NCI-H524 (cell line): ENCODE measurements at regions not wholly inside any gene's neighbourhood (a gene's known extent, or its start where the extent isn't known, plus 50 kb on each side); places are given as distances from the start of the nearest gene placed in this dataset.
"Not testable (repeated sequence)": the region's sequence is repeated elsewhere in the genome, so short reads cannot be mapped to it uniquely, and the experiment has no call there.

Experiments
- DNase-seq, 2 experiments: peaks; one replicate each; lab custom pipeline; 2025; lab: John Stamatoyannopoulos, UW

DNA sequence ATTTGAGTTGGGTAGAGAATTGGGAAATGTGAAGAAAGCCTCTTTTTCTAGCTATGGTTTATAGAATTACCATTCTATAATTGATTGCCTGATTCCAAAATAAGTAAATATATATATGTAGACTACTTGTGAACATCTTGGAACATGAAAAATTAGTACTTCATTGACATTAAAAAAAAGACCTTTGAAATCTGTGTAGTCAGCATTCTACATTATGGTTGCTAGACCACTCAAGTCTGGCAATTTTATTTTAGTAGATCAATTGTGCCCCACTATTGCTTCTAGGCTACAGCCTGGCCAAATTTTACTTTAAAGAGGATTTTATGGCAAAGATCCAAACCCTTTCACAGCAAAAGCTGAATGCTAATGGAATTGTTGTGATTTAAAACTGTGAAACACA, 279.8 kb downstream of the IKZF2 start:
- no peak for DNase-seq

DNA sequence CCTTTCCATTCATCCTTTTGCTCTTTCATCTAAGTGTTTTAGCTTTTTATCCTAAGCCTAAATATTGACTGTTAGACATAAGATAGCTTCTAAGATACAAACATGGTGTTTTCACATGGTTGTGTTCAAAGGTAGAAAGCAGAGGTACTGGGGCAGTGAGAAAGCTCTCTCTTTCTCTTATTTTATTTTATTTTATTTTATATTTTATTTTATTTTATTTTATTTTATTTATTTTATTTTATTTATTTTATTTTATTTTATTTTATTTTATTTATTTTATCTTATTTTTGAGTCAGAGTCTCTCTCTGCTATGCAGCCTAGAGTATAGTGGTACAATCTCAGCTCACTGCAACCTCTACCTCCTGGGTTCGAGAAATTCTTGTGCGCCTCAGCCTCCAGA, 287.2 kb downstream of the IKZF2 start:
- no peak for DNase-seq

DNA sequence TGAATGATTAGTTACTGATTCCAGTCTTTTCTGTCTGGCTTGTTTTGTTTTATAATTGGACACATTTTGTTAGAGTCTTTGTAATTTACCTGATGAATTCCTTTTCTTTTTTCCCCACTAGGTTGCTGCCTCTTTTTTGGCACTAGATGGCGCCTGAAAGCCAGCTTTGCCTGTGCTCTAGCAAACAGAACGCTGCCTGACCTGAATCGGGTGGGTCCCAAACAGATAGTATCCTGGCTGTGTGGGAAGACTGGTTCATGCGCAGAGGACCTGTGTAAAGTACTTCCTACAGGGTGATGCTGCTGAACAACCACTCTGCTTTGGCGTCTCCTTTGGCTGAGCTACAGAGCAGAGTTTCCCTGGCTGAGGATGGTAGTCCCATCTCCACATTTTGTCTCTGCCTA, 288.2 kb downstream of the IKZF2 start:
- peak; percentile 3 to 44 for DNase-seq

DNA sequence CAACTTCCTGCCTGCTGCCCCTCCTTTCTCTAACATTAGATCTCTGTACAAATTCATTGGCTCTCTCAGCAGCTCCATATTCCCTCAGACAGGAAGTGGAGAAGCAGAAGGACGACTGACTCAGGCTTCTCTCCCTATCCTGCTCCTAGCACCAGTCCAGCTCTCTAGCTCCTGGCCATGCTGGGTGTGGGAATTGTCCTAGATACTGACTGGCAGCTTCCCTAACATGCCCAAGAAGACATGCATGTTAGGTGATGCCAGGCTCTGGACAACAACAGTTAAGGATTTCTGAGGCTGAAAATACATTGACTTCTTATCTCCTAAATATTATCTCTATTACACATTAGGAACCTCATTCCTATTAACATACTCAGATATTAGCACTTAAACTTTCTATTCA, 292.9 kb downstream of the IKZF2 start:
- DNase-seq: no peak

DNA sequence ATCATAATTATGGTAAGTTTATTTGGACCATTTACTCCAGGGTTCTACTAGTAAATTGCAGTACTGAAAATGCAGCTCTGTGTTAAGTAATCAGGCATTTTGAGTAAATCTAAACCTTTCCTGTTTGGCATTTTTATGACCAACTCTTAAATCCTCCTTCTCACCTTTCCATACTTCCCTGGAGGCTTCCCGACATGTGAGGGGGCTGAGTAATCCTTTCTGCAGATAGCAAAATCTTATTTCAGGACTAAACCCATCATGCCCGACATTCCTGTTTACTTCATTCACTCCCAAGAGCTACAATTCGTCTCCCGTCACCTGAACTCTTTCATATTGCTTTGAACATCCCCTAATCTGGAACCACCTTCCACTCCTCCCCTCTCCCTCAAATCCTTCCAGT, 296.6 kb downstream of the IKZF2 start:
- no peak for DNase-seq

DNA sequence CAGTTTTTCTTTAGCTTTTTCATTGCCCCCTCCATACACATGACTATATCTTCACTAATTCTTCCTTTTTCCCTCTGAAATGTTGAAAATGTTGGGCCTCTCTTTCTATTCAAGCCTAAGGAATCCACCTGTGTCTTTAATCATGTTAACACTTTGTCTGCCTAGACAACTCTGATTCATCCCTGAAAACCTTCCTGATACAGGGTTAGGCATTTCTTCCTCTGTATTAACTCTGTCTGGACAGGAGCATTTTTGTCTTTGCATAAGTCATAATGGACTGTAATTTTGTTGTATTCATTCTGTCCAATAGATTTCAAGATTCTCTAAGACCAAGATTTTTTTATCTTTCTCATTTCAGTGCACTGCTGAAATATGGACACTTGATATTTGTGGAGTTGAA, 297.3 kb downstream of the IKZF2 start:
- DNase-seq: no peak

DNA sequence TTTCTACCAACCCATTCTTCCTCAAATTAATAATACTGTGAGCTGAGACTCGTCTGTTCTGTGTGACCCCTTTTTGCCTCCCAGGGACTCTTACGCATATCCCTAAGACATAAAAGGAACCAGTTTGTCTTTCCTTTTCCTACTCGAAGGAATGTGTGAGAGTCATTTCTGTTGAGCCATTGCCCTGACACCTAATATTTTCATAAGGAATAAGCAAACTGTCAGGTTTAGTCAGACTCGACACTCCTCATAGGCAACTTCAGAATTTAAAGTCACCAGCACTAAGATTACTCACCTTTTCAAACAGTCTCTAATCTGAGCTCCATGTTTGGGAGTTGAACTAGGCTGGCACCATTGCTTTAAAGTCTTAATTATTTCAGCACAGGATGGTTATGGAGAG, 305.5 kb downstream of the IKZF2 start:
- DNase-seq: no peak

DNA sequence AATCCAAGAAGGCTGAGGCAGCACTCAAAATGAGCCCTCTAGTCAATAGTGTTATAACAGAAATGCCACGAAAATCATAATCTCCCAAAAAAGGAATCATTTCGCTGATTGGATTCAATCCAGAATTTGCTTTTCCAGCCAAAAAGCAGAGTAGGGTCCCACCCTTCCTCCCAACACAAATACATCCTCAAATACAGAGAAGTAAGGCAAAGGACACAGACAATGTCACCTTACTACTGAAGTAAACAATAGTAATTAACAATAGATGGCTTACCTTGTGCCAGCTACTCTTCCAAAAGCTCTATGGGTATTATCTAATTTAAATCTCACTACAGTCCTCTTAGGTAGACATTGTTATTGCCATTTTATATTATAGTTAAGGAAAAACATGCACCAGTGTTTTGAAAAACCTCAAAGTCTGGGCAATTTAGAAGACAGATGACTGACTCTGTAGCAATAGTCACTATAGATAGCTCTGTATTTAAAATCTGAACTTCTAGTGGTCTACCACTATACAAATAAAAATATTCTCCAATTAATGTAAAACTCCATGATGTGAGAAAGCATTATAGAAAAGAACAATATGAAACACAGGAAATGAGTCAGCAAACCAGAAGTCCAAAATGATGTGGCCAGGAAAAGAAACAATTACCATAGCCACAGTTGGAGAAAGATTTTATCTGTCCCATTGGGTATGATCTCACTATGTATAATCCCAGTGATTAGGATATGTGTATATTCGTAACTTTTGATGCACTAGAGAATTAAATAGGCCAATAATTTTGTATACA, 305.0 kb upstream of the ERBB4 start:
- no peak for DNase-seq

DNA sequence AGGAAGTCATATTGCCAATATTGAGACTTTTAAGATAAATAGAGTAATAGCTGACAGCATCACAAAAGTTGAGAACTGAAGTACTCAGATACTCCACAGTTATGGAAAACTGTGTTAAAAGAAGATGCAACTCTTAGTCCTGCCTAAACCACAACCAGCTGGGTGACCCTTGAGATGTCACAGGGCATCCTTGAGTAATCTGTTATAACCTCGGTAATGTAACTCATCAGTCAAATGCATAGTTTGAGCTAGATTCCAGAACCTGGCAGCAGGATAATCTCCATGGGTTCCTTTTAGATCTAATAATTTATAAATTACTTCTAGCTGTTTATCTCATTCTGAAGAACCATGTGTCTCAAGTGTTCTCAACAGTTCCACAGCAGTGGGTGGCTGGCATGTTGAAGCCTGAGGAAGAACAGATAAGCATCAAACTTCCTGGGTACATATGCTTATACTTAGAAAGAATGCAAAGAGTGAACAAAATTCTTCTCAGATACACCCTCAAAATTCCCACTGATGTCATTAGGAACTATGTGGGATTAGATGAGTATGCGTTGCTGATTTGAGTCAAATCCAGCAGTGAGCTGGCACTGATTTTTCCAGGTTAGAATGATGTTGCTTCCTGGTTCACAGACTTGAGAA, 304.1 kb upstream of the ERBB4 start:
- no peak for DNase-seq

DNA sequence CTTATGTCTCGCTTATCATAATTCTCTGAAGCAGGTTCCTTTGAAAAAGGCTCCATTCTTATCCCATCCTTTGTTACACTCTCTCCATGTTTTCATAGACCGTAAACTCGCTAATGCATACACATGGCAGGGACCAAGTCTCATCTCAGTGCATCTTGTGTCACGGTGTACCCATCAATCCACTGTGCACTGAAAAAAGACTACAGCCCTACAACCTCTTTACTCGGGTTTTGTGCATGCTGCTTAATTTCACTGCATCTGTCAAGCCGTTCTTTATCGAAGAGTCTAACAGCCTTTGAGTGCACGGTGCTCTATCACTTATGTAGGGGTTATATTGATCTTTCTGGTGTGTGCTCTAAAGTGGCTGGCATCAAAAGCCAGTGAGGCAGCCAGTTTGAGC, 302.9 kb upstream of the ERBB4 start:
- no peak for DNase-seq

DNA sequence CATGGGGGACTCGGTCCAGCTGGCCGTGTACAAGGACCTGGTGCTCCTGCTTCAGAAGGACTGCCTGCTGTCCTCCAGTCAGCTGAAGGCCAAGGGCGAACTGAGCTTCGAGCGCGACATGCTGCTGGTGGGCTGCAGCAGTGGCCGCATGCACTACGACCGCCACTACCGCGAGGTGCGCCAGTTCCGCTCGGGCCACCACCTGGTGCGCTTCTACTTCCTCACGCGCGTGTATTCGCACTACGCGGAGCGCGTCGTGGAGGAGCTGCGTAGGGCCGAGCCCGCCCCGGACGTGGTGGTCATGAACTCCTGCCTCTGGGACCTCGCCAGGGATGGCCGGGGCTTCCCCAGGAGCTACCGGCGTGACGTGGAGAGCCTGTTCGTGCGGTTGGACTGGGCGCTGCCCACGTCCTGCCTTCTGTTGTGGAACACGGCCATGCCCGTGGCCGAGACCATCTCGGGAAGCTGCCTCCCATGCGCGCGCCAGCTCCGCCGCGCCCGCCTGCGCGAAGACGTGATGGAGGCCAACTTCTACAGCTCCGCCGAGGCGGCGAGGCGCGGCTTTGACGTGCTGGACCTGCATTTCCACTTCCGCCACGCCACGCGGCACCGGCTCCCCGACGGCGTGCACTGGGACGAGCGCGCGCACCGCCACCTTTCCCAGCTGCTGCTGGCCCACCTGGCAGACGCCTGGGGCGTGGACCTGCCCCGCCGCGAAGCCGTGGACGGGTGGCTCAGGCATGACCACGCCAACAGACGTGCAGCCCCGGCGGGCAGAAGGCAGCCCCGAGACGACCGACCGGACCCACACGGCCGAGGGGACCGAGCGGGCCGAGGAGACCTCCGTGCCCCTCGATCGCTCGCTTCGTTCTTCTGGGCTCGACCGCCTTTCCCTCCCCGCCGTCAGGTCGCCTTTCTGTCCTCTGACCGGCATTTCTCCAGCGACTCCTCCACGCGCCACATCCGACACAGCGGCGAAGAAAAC, 293.9 kb upstream of the ERBB4 start:
- DNase-seq: no peak

DNA sequence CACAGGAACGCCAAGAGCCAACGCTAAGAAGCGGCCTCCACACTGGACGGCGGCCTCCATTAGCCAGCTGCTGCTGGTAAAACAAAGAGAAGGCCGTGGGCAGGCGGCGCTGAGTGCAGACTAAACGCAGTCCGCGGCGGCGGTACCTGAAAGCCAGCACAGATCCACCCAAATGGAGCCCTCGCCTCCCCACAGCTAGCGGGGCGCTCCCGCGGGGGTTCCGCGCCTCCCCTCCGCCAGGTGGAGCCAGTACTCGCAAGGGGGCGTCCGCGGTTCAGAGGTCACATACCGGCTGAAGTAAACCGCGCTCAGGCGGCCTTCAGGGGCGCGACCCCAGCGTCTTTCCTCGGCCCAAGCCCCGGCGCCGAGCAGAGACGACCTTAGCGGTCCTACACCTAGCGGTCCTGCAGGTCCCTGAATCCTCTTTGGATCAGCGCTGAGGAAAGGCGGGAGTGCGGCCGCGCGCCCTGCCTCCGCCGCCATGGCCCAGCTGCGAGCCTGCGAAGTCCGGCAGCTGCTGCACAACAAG, 293.1 kb upstream of the ERBB4 start:
- DNase-seq: no peak

DNA sequence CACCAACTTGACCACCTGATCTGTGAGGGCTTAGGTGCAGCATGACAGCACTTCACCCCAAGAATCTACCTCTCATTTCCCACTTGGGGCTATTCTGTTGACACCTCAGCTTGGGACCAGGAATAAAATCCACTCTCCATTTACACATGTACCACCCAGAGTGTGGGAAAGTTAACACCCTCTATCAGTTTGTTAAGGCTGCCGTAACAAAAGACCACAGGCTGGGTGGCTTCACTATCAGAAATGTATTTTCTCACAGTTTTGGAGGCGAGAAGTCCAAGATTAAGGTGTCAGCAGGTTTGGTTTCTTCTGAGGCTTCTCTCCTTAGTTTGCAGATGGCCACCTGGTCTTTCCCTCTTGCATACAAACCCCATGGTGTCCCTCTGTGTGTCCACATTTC, 277.7 kb upstream of the ERBB4 start:
- no peak for DNase-seq

DNA sequence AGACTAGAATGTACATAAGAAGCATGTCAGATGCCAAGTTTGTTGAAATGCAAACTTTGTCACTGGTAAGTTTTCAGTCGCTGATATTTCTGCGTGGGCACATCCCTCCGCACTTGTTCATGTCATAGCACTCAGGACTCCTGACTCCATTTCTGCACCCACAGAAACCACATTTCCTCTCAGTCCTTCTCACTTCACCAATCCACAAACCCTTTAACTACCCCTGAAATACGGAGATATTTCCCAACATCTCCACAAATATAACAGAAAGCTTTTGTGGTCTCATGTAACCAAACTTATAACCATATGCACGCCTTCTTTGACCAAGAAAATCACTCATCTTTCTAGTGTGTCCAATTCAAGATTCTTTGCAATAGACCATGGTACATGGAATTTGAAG, 276.9 kb upstream of the ERBB4 start:
- no peak for DNase-seq

DNA sequence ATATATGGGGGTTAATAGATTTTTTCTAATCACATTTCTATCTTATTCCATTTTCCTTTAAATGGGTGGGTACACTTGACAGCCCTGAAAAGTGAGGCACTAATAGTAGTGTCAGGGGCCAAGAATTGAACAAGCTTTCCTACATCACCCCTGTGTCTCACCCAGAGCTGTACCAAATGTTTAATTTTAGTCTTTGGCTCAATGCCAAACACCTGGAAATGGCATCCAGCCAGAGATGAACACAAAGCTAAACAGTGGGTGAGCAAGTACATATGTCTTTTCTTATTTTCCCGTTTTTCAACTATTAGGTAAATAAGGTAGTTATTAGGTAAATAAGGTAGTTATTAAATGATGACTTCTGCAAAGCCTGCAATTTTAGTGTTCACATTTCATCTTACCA, 276.3 kb upstream of the ERBB4 start:
- DNase-seq: peak in 1 of 2 experiments; percentile 0

DNA sequence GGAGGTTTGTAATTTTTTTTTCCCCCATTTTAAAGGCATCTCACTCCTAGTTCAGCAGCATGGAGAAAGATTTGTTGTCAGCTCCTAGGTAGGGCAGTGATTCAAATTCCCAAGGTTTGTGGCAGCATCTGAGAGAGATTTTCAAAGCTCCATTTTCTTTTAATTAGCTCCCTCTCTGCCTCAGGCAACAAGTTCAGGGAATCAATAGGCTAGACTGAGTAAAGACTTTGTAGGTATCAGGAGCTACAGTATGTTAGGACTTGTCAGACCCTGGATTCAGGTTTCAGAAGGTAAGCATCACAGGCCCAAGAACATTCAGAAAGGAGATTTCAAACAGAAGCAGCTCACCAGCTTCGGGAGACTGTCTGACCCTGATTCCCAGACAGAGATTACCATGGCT, 273.3 kb upstream of the ERBB4 start:
- no peak for DNase-seq

DNA sequence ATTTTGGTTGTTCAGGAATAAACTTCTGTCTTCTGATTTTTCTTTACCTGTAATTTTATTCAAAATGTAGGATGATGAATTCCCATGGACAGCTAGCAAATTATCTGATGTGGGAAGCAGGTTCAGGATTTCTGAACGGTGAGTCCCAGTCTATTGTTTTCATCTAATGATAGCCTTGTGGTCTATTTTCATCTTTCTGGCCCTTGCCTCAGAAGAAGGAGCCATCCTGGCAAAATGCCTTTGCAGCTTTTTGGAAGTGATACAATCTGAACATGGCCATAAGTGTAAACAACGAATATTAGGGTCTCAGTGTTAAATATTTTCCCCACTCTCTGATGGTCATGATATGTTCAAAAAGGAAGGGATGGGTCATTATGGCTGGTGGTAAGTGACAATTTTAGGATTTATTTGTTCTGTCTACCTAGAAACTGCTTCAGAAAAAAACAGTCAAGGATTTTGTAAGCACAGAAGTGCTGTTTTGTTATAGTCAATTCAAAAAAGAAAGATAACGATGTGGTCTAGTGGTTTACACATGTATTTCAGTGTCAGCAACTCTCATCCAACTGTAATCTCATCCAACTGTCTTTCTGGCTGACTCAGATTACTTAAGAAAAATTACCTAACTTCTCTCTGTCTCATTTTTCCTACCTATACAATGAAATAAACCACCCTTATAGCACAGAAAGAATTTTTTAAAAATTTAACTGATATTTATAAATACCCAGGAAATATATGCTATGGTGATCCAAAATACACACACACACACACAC, 272.6 kb upstream of the ERBB4 start:
- DNase-seq: no peak

DNA sequence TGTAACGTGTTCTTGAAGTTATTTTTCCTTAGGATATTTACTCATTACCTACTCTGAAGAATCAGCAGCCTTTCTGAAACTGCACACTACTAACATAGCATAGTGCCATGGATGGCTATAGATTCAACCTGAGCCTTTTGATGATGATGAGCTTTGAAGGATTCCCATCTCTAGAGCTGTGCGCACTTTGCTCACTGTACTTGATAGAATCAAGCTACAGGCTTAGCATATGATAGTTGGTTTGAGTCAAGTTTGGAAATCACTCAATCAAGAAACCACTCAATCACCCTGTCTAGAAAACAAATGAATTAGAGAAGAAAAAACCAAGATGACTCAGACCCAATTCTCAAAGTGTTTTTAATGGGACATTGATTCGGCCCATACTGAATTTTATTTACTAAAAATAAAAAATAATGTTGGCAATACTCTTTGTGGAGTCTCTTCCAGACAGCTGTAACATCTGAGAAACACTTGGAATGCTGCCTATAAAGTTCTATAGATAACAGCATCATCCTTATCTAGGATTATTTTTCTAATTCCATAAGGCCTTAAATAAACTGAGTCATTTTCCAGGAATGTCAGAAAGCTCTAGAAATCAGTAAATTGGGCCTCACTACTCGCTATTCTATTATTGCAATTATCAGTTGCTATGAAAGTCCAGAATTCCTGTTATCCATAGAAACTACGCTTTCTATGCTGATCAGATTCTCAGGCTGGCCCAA, 259.0 kb upstream of the ERBB4 start:
- DNase-seq: no peak

DNA sequence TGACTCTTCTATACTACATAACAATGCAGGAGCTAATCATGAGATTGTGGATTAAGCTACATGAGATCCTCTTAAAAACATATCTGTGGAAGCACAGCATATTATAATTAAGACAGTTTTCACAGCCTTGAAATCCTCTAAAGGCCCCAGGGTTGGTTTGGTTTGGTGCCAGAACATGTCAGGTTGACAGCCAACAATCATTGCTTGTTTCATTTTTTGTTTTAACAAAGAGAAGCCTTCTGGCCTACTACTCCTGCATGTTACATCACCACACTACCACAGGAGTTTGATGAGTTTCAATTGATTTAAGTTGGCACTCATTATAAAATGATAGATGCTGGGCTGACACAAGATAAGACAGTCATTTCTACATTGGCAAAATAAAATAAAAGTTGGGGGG, 255.9 kb upstream of the ERBB4 start:
- DNase-seq: no peak

DNA sequence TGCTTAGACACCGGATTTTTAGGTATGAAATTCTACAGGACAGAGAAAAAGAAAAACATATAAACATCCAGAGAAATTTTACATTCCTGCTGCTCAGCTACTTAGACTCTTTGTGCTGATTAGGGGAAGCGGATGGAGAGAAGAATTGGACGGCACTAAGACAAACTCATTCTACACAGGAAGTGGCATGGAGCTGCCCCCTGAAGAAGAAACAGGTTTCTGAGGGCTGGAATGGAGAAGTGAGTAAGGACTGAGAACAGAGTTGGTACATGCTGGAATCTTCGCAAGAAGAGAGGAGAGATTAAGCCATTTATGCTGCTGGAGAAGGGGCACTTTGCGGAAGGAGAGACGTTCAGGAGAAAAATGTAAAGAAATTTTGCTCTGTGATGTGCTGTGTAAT, 253.0 kb upstream of the ERBB4 start:
- DNase-seq: no peak

DNA sequence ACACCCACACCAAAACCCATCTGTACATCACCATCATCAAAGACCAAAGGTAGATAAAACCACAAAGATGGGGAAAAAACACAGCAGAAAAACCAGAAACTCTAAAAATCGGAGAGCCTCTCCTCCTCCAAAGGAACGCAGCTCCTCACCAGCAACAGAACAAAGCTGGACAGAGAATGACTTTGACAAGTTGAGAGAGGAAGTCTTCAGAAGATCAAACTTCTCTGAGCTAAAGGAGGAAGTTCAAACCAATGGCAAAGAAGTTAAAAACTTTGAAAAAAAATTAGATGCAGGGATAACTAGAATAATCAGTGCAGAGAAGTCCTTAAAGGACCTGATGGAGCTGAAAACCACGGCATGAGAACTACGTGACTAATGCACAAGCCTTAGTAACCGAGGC, 247.5 kb upstream of the ERBB4 start:
- DNase-seq: not testable (repeated sequence)
